HL-60 (cell line): ENCODE measurements at regions not wholly inside any gene's neighbourhood (a gene's known extent, or its start where the extent isn't known, plus 50 kb on each side); places are given as distances from the start of the nearest gene placed in this dataset.

Source experiments
- DNase-seq, 2 experiments: peaks; one replicate each; pipeline ENCODE4 v3.0.0-alpha.2; 2010 to 2020; ENCODE audit warnings: low read depth in 1 of 2, low spot score in 1 of 2
- H3K27ac ChIP-seq: fragments of 250-450 bp; sonication (Bioruptor Pico); replicated peaks from 2 replicates; pipeline ENCODE4 v1.5.1; 2020; ENCODE audit warnings: mild to moderate bottlenecking, moderate library complexity
- H3K27me3 ChIP-seq: fragments of 250-450 bp; sonication (Bioruptor Pico); 2 replicates; pipeline ENCODE4 v1.5.1; 2021; ENCODE audit warnings: mild to moderate bottlenecking, moderate library complexity; ENCODE audit not compliant: insufficient read depth, poor library complexity, severe bottlenecking
- H3K4me3 ChIP-seq: replicated peaks from 2 replicates; pipeline ENCODE4 v1.5.1; 2011; ENCODE audit warnings: mild to moderate bottlenecking, control low read depth, low read length; ENCODE audit not compliant: insufficient read depth
- GABPA ChIP-seq: IDR thresholded peaks from 2 replicates; pipeline ENCODE4 v1.6.1; 2012; ENCODE audit warnings: low read depth
- POLR2AphosphoS5 ChIP-seq: IDR thresholded peaks from 2 replicates; pipeline ENCODE4 v1.6.1; 2012; ENCODE audit warnings: low read depth
- SPI1 ChIP-seq: IDR thresholded peaks from 2 replicates; pipeline ENCODE4 v1.6.1; 2012; ENCODE audit warnings: low read depth, mild to moderate bottlenecking, borderline replicate concordance
- TF ChIP-seq, protein P1 (sequence below): IDR thresholded peaks from one replicate; pipeline ENCODE4 v1.5.1; 2011; ENCODE audit warnings: low read length, control low read depth, inconsistent platforms; ENCODE audit not compliant: insufficient read depth
- TF ChIP-seq, protein P2 (sequence below): IDR thresholded peaks from 2 replicates; pipeline ENCODE4 v1.6.1; 2012; ENCODE audit warnings: low read depth; ENCODE audit not compliant: insufficient replicate concordance

DNA sequence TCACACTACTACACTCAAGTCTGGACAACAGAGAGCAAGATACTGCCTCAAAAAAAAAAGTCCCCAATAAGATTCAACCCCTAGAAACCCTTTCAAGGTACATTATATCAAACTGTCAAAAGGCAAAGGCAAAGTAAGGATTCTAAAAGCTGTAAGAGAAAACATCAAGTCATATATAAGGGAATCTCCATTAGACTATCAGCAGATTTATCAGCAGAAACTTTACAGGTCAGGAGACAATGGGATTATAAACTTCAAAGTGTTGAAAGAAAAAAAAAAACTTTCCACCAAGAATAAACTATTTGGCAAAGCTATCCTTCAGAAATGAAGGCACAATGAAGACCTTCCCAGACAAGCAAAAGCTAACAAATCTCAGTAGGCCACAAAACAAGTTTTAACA is 63.5 kb upstream of the DMRT1 start:
- Histone ChIP-seq H3K4me3 (no peak overlapping the region), H3K27me3 (peaks cover 6% of the 10 kb centered on the region), H3K27ac (no peak overlapping the region)
- TF ChIP-seq SPI1: no peak
- TF ChIP-seq, protein P1, sequence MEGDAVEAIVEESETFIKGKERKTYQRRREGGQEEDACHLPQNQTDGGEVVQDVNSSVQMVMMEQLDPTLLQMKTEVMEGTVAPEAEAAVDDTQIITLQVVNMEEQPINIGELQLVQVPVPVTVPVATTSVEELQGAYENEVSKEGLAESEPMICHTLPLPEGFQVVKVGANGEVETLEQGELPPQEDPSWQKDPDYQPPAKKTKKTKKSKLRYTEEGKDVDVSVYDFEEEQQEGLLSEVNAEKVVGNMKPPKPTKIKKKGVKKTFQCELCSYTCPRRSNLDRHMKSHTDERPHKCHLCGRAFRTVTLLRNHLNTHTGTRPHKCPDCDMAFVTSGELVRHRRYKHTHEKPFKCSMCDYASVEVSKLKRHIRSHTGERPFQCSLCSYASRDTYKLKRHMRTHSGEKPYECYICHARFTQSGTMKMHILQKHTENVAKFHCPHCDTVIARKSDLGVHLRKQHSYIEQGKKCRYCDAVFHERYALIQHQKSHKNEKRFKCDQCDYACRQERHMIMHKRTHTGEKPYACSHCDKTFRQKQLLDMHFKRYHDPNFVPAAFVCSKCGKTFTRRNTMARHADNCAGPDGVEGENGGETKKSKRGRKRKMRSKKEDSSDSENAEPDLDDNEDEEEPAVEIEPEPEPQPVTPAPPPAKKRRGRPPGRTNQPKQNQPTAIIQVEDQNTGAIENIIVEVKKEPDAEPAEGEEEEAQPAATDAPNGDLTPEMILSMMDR: no peak
- TF ChIP-seq, protein P2, sequence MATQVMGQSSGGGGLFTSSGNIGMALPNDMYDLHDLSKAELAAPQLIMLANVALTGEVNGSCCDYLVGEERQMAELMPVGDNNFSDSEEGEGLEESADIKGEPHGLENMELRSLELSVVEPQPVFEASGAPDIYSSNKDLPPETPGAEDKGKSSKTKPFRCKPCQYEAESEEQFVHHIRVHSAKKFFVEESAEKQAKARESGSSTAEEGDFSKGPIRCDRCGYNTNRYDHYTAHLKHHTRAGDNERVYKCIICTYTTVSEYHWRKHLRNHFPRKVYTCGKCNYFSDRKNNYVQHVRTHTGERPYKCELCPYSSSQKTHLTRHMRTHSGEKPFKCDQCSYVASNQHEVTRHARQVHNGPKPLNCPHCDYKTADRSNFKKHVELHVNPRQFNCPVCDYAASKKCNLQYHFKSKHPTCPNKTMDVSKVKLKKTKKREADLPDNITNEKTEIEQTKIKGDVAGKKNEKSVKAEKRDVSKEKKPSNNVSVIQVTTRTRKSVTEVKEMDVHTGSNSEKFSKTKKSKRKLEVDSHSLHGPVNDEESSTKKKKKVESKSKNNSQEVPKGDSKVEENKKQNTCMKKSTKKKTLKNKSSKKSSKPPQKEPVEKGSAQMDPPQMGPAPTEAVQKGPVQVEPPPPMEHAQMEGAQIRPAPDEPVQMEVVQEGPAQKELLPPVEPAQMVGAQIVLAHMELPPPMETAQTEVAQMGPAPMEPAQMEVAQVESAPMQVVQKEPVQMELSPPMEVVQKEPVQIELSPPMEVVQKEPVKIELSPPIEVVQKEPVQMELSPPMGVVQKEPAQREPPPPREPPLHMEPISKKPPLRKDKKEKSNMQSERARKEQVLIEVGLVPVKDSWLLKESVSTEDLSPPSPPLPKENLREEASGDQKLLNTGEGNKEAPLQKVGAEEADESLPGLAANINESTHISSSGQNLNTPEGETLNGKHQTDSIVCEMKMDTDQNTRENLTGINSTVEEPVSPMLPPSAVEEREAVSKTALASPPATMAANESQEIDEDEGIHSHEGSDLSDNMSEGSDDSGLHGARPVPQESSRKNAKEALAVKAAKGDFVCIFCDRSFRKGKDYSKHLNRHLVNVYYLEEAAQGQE: no peak
- no peak for TF ChIP-seq POLR2AphosphoS5
- no peak for TF ChIP-seq GABPA
- no peak for DNase-seq

DNA sequence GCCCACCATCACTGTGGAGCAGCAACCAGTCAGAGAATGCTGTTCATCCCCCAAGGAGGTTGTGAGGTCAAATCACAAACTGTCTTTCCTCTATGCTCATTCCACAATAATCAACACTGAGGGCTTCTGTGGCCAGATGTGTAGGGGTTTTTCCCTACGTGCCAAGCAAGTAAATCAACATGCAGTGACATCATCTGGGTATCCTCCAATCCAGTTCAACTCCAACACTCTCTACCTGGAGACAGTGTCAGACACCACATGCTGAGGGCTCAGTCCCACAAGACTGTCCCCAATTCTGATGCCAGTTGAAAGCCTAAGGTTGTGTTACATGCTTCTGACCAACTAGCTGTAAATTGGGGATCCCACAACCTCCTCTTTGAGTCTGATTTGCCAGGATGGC is 57.3 kb upstream of the DMRT1 start:
- no peak for TF ChIP-seq POLR2AphosphoS5
- TF ChIP-seq SPI1: no peak
- TF ChIP-seq, protein P2: no peak
- TF ChIP-seq GABPA: no peak
- TF ChIP-seq, protein P1: no peak
- Histone ChIP-seq H3K27me3 (peaks cover 2% of the 10 kb centered on the region), H3K27ac (no peak overlapping the region), H3K4me3 (no peak overlapping the region)
- no peak for DNase-seq

DNA sequence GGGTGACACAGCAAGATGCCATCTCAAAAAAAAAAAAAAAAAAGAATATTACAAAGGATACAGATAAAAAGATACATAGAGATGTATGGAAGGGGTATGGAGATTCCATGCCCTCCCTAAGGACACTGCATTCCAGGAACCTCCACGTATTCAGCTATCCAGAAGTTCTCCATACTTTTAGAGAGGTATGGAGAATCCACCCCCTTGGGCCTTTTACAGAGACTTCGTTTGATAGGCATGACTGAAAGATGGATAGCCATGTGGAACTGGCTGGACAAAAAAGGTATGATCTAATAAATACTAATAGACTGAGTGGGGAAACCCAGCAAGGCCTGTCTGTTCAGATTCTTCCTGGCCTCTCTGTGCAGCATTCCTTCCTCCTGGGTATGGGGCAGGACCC is 56.6 kb upstream of the DMRT1 start:
- H3K27ac ChIP-seq: no peak overlapping the region

More for the DNA sequence above, 56.6 kb upstream of the DMRT1 start:
- peaks cover 2% of the 10 kb centered on the region for H3K27me3 ChIP-seq
- no peak for DNase-seq
- H3K4me3 ChIP-seq: no peak overlapping the region
- TF ChIP-seq POLR2AphosphoS5 (no peak), SPI1 (no peak), GABPA (no peak)
- TF ChIP-seq, protein P1: no peak
- TF ChIP-seq, protein P2: no peak
